ENCODE measurements at regions not wholly inside any gene's neighbourhood (a gene's known extent, or its start where the extent isn't known, plus 50 kb on each side); places are given as distances from the start of the nearest gene placed in this dataset.

DNA sequence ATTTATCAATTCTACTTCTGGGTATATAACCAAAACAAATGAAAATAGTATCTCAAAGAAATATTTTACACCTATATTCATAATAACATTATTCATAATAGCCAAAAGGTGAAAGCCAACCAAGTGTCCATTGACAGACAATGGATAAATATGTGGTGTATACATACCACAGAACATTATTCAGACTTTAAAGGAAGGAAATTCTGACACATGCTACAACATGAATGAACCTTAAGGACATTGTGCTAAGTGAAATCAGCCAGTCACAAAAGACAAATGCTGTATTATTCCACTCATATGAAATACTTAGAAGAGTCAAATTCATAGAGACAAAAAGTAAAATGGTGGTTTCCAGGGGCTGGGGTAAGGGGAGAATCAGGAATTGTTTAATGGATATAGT is 370.5 kb upstream of the CHAC2 start:
- intact Hi-C loops (cut with DNase I; ENCODE audit: low total_unique reads), result loop anchor here (5.0 kb wide), 1 partner anchor 1145 kb away; no protein-coding TSS in a partner anchor
- H3K4me1 ChIP-seq, result no peaks in the 10 kb centered on the region

DNA sequence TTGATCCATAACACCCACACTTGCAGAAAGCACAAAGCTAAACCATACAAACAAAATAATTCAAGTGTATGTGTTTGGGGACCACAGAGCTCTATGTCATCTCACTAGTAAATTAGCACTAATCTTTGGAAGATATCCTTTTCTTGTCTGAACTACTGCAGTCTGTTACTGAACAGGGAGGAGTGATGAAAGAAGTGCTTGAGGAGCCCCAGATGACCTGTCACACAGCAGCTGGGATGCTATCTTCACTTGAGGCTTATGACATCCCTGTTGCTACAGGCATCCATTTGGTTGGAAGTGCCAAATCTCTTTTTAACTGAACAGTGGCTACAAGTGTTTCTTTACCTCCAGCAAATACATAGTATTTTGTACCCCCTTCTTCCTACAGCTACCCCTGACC is 386.3 kb upstream of the CHAC2 start:
- DNase-seq, result no peak
- intact Hi-C loops (cut with DNase I; ENCODE audit: low total_unique reads), result no loop called here

More for the DNA sequence above, 370.5 kb upstream of the CHAC2 start:
- TF ChIP-seq, protein P1, sequence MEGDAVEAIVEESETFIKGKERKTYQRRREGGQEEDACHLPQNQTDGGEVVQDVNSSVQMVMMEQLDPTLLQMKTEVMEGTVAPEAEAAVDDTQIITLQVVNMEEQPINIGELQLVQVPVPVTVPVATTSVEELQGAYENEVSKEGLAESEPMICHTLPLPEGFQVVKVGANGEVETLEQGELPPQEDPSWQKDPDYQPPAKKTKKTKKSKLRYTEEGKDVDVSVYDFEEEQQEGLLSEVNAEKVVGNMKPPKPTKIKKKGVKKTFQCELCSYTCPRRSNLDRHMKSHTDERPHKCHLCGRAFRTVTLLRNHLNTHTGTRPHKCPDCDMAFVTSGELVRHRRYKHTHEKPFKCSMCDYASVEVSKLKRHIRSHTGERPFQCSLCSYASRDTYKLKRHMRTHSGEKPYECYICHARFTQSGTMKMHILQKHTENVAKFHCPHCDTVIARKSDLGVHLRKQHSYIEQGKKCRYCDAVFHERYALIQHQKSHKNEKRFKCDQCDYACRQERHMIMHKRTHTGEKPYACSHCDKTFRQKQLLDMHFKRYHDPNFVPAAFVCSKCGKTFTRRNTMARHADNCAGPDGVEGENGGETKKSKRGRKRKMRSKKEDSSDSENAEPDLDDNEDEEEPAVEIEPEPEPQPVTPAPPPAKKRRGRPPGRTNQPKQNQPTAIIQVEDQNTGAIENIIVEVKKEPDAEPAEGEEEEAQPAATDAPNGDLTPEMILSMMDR (IDR thresholded peaks at IDR 0.05), result no peak
- Histone ChIP-seq H3K27ac (no peak overlapping the region), H3K27me3 (no peaks in the 10 kb centered on the region), H3K36me3 (no peaks in the 10 kb centered on the region), H3K4me3 (no peak overlapping the region), H3K9me3 (no peaks in the 10 kb centered on the region)
- no peak for DNase-seq

DNA sequence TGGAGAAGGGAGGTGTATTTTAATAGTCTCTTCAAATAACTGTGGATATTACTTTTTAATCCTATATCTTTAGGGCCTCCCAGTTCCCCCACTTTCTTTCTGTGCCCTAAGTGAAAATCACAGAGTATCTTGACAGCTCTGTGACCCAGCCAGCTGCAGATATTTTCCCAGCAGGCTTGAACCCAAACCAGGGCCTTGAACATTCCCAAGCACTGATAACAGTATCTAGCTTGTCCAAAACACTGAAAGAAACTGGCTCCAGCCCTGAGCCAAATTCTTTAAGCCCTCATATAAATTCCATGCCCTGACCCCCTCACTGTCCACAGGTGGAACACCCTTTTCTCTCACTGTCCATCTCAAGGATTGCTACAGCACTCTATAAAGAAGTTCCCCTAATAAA is 388.1 kb upstream of the CHAC2 start:
- H3K27me3 ChIP-seq, result no peaks in the 10 kb centered on the region
- DNase-seq, result no peak
- no peaks in the 10 kb centered on the region for H3K9me3 ChIP-seq
- TF ChIP-seq, protein P1 (IDR thresholded peaks at IDR 0.05), result no peak
- H3K4me1 ChIP-seq, result no peaks in the 10 kb centered on the region
- no peaks in the 10 kb centered on the region for H3K36me3 ChIP-seq
- intact Hi-C loops (cut with DNase I; ENCODE audit: low total_unique reads), result no loop called here
- no peak overlapping the region for H3K27ac ChIP-seq
- H3K4me3 ChIP-seq, result no peak overlapping the region

More for the DNA sequence above, 386.3 kb upstream of the CHAC2 start:
- no peak overlapping the region for H3K27ac ChIP-seq
- no peaks in the 10 kb centered on the region for H3K9me3 ChIP-seq
- H3K27me3 ChIP-seq, result no peaks in the 10 kb centered on the region
- H3K36me3 ChIP-seq, result no peaks in the 10 kb centered on the region
- TF ChIP-seq, protein P1 (IDR thresholded peaks at IDR 0.05), result no peak
- no peak overlapping the region for H3K4me3 ChIP-seq
- no peaks in the 10 kb centered on the region for H3K4me1 ChIP-seq

DNA sequence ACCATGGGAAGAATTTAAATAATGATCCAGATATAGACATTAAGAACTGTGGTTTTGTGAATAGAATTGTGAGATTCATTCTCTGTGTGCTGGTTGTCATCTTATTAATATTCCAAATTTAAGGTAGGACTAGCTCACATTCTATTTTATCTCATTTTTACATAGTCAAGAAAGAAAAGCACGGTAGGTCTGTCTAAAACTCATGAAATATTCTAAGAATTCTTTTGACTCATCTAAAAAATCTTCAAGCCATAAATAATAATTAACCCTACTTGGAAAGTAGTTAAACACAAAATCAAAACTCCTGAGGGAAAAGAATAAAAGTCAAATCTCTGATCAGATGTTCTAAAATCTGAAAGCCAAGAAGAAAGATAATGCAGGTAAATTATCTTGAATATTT is 388.8 kb upstream of the CHAC2 start:
- intact Hi-C loops (cut with DNase I; ENCODE audit: low total_unique reads), result no loop called here
- H3K36me3 ChIP-seq, result no peaks in the 10 kb centered on the region
- DNase-seq, result no peak
- no peaks in the 10 kb centered on the region for H3K27me3 ChIP-seq
- TF ChIP-seq, protein P1 (IDR thresholded peaks at IDR 0.05), result no peak
- no peak overlapping the region for H3K4me3 ChIP-seq
- no peaks in the 10 kb centered on the region for H3K9me3 ChIP-seq
- no peak overlapping the region for H3K27ac ChIP-seq
- no peaks in the 10 kb centered on the region for H3K4me1 ChIP-seq

DNA sequence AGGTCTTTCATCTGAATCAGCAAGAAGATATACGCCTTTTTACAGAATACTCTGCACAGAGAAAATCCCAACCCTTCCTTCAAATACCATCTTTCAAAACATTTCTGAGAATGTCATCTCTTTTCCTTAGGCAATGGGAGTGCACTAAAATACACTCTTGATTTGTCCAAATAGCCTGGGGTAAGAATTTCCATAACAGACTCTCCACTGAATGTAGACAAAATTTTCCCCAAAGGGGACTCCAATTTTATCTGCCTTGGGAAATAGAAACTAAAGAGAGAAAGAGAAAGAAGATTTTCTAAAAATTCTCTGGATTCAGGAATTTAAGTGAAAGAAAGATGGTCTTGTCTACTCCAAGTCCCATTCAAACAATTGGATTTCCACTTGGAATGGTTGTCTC is 394.5 kb upstream of the CHAC2 start:
- no peaks in the 10 kb centered on the region for H3K27me3 ChIP-seq
- no peaks in the 10 kb centered on the region for H3K4me1 ChIP-seq
- H3K36me3 ChIP-seq, result no peaks in the 10 kb centered on the region
- H3K9me3 ChIP-seq, result no peaks in the 10 kb centered on the region
- TF ChIP-seq, protein P1 (IDR thresholded peaks at IDR 0.05), result no peak
- no peak overlapping the region for H3K4me3 ChIP-seq
- no peak overlapping the region for H3K27ac ChIP-seq
- intact Hi-C loops (cut with DNase I; ENCODE audit: low total_unique reads), result no loop called here
- no peak for DNase-seq

DNA sequence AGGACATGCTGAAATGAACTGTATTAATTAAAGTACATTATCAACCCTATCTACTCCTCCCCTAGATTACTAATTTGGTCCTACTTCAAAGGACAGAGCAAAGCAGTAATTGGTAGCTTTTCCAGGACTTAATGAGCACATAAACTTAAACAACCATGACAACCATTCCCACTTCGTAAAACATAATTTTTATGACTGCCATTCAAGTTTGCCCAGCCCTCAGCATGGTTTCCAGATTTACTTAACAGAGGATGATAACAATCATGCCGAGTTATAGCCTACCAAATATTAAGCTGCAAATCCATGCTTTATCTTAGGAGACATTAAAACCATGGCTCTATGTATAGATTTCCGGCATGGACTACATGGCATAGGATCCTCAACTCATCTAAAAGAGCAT is 401.1 kb upstream of the CHAC2 start:
- no peak overlapping the region for H3K4me3 ChIP-seq
- no peaks in the 10 kb centered on the region for H3K4me1 ChIP-seq
- H3K9me3 ChIP-seq, result peaks cover 0 to 3% (median 0%) of the 10 kb centered on the region in 3 donors
- TF ChIP-seq, protein P1 (IDR thresholded peaks at IDR 0.05), result no peak
- intact Hi-C loops (cut with DNase I; ENCODE audit: low total_unique reads), result no loop called here
- DNase-seq, result no peak
- H3K36me3 ChIP-seq, result no peaks in the 10 kb centered on the region
- no peaks in the 10 kb centered on the region for H3K27me3 ChIP-seq
- no peak overlapping the region for H3K27ac ChIP-seq
